ENCODE measurements at regions not wholly inside any gene's neighbourhood (a gene's known extent, or its start where the extent isn't known, plus 50 kb on each side); places are given as distances from the start of the nearest gene placed in this dataset.

- CTCF ChIA-PET: no interaction called here
- H3K4me1 Mint-ChIP-seq (ENCODE audit: low read depth): no peaks in the 10 kb centered on the region
- ATAC-seq (no peak), DNase-seq (no peak)
- POLR2A ChIA-PET: no interaction called here
- H3K27me3 Mint-ChIP-seq (ENCODE audit: low read depth): no peaks in the 10 kb centered on the region
- H3K36me3 Mint-ChIP-seq (ENCODE audit: low read depth): no peaks in the 10 kb centered on the region
- no peak overlapping the region for H3K4me3 Mint-ChIP-seq
- H3K9me3 Mint-ChIP-seq (ENCODE audit: insufficient read depth): peaks cover 4% of the 10 kb centered on the region
- H3K27ac Mint-ChIP-seq: no peak overlapping the region
Measured at GRCh38 chr18:43994381-43994780, 686.3 kb upstream of the SETBP1 start.

GRCh38 chr18:44013871-44014270, 666.8 kb upstream of the SETBP1 start:
- Mint-ChIP-seq H3K27ac (no peak overlapping the region), H3K9me3 (ENCODE audit: insufficient read depth) (no peaks in the 10 kb centered on the region), H3K27me3 (ENCODE audit: low read depth) (no peaks in the 10 kb centered on the region), H3K4me3 (no peak overlapping the region), H3K4me1 (ENCODE audit: low read depth) (no peaks in the 10 kb centered on the region), H3K36me3 (ENCODE audit: low read depth) (no peaks in the 10 kb centered on the region)
- ATAC-seq (no peak), DNase-seq (no peak)
- CTCF ChIA-PET: no interaction called here
- POLR2A ChIA-PET: no interaction called here

GRCh38 chr18:44025421-44025820, 655.3 kb upstream of the SETBP1 start:
- no peak overlapping the region for H3K27ac Mint-ChIP-seq
- ATAC-seq: no peak
- DNase-seq: no peak

GRCh38 chr18:44028109-44028508, 652.6 kb upstream of the SETBP1 start:
- Mint-ChIP-seq H3K4me3 (no peak overlapping the region), H3K27me3 (ENCODE audit: low read depth) (no peaks in the 10 kb centered on the region), H3K9me3 (ENCODE audit: insufficient read depth) (peaks cover 4% of the 10 kb centered on the region), H3K27ac (no peak overlapping the region), H3K36me3 (ENCODE audit: low read depth) (no peaks in the 10 kb centered on the region), H3K4me1 (ENCODE audit: low read depth) (no peaks in the 10 kb centered on the region)
- ChIA-PET POLR2A (no interaction called here), CTCF (no interaction called here)
- DNase-seq: no peak
- ATAC-seq: no peak

More at GRCh38 chr18:44025421-44025820, 655.3 kb upstream of the SETBP1 start:
- no peak overlapping the region for H3K4me3 Mint-ChIP-seq
- H3K9me3 Mint-ChIP-seq (ENCODE audit: insufficient read depth): peaks cover 4% of the 10 kb centered on the region
- no peaks in the 10 kb centered on the region for H3K4me1 Mint-ChIP-seq (ENCODE audit: low read depth)
- POLR2A ChIA-PET: no interaction called here
- CTCF ChIA-PET: no interaction called here
- no peaks in the 10 kb centered on the region for H3K36me3 Mint-ChIP-seq (ENCODE audit: low read depth)
- H3K27me3 Mint-ChIP-seq (ENCODE audit: low read depth): no peaks in the 10 kb centered on the region

- H3K36me3 Mint-ChIP-seq (ENCODE audit: low read depth): no peaks in the 10 kb centered on the region
- CTCF ChIA-PET: no interaction called here
- H3K27ac Mint-ChIP-seq: no peak overlapping the region
- POLR2A ChIA-PET: no interaction called here
- no peak overlapping the region for H3K4me3 Mint-ChIP-seq
- no peaks in the 10 kb centered on the region for H3K9me3 Mint-ChIP-seq (ENCODE audit: insufficient read depth)
- no peak for DNase-seq
- H3K4me1 Mint-ChIP-seq (ENCODE audit: low read depth): no peaks in the 10 kb centered on the region
- H3K27me3 Mint-ChIP-seq (ENCODE audit: low read depth): no peaks in the 10 kb centered on the region
- no peak for ATAC-seq
Measured at GRCh38 chr18:44031063-44031462, 649.6 kb upstream of the SETBP1 start.

- ChIA-PET CTCF (no interaction called here), POLR2A (no interaction called here)
- Mint-ChIP-seq H3K4me1 (ENCODE audit: low read depth) (no peaks in the 10 kb centered on the region), H3K27me3 (ENCODE audit: low read depth) (no peaks in the 10 kb centered on the region), H3K4me3 (no peak overlapping the region), H3K36me3 (ENCODE audit: low read depth) (no peaks in the 10 kb centered on the region), H3K9me3 (ENCODE audit: insufficient read depth) (no peaks in the 10 kb centered on the region), H3K27ac (no peak overlapping the region)
- ATAC-seq (no peak), DNase-seq (no peak)
Measured at GRCh38 chr18:44033144-44033701, 647.5 kb upstream of the SETBP1 start.

- no peaks in the 10 kb centered on the region for H3K36me3 Mint-ChIP-seq (ENCODE audit: low read depth)
- ChIA-PET CTCF (no interaction called here), POLR2A (no interaction called here)
- DNase-seq (no peak), ATAC-seq (no peak)
- no peaks in the 10 kb centered on the region for H3K4me1 Mint-ChIP-seq (ENCODE audit: low read depth)
- H3K9me3 Mint-ChIP-seq (ENCODE audit: insufficient read depth): no peaks in the 10 kb centered on the region
- no peak overlapping the region for H3K27ac Mint-ChIP-seq
- no peaks in the 10 kb centered on the region for H3K27me3 Mint-ChIP-seq (ENCODE audit: low read depth)
- no peak overlapping the region for H3K4me3 Mint-ChIP-seq
Measured at GRCh38 chr18:44035554-44035953, 645.1 kb upstream of the SETBP1 start.

- no peaks in the 10 kb centered on the region for H3K9me3 Mint-ChIP-seq (ENCODE audit: insufficient read depth)
- H3K4me3 Mint-ChIP-seq: no peak overlapping the region
- DNase-seq: no peak
- CTCF ChIA-PET: no interaction called here
- H3K36me3 Mint-ChIP-seq (ENCODE audit: low read depth): no peaks in the 10 kb centered on the region
- no peak for ATAC-seq
- POLR2A ChIA-PET: no interaction called here
- no peaks in the 10 kb centered on the region for H3K27me3 Mint-ChIP-seq (ENCODE audit: low read depth)
- no peak overlapping the region for H3K27ac Mint-ChIP-seq
- H3K4me1 Mint-ChIP-seq (ENCODE audit: low read depth): no peaks in the 10 kb centered on the region
Measured at GRCh38 chr18:44036501-44036900, 644.2 kb upstream of the SETBP1 start.

GRCh38 chr18:44039216-44039615, 641.5 kb upstream of the SETBP1 start:
- Mint-ChIP-seq H3K36me3 (ENCODE audit: low read depth) (no peaks in the 10 kb centered on the region), H3K27ac (no peak overlapping the region), H3K27me3 (ENCODE audit: low read depth) (no peaks in the 10 kb centered on the region), H3K4me1 (ENCODE audit: low read depth) (no peaks in the 10 kb centered on the region), H3K4me3 (no peak overlapping the region), H3K9me3 (ENCODE audit: insufficient read depth) (no peaks in the 10 kb centered on the region)
- CTCF ChIA-PET: no interaction called here
- POLR2A ChIA-PET: no interaction called here
- ATAC-seq: no peak
- no peak for DNase-seq

- no peaks in the 10 kb centered on the region for H3K27me3 Mint-ChIP-seq (ENCODE audit: low read depth)
- CTCF ChIA-PET: no interaction called here
- H3K27ac Mint-ChIP-seq: no peak overlapping the region
- DNase-seq (no peak), ATAC-seq (no peak)
- POLR2A ChIA-PET: no interaction called here
- H3K9me3 Mint-ChIP-seq (ENCODE audit: insufficient read depth): no peaks in the 10 kb centered on the region
- no peak overlapping the region for H3K4me3 Mint-ChIP-seq
- no peaks in the 10 kb centered on the region for H3K4me1 Mint-ChIP-seq (ENCODE audit: low read depth)
- H3K36me3 Mint-ChIP-seq (ENCODE audit: low read depth): no peaks in the 10 kb centered on the region
Measured at GRCh38 chr18:44039826-44040225, 640.9 kb upstream of the SETBP1 start.

- no peak for DNase-seq
- Mint-ChIP-seq H3K36me3 (ENCODE audit: low read depth) (no peaks in the 10 kb centered on the region), H3K4me3 (no peak overlapping the region), H3K27me3 (ENCODE audit: low read depth) (no peaks in the 10 kb centered on the region), H3K27ac (no peak overlapping the region), H3K9me3 (ENCODE audit: insufficient read depth) (no peaks in the 10 kb centered on the region), H3K4me1 (ENCODE audit: low read depth) (no peaks in the 10 kb centered on the region)
- POLR2A ChIA-PET: no interaction called here
- no peak for ATAC-seq
- CTCF ChIA-PET: no interaction called here
Measured at GRCh38 chr18:44041553-44041952, 639.1 kb upstream of the SETBP1 start.

GRCh38 chr18:44041961-44042360, 638.7 kb upstream of the SETBP1 start:
- Mint-ChIP-seq H3K27ac (no peak overlapping the region), H3K9me3 (ENCODE audit: insufficient read depth) (no peaks in the 10 kb centered on the region), H3K4me3 (no peak overlapping the region), H3K36me3 (ENCODE audit: low read depth) (no peaks in the 10 kb centered on the region), H3K27me3 (ENCODE audit: low read depth) (no peaks in the 10 kb centered on the region), H3K4me1 (ENCODE audit: low read depth) (no peaks in the 10 kb centered on the region)
- POLR2A ChIA-PET: no interaction called here
- CTCF ChIA-PET: no interaction called here
- DNase-seq (no peak), ATAC-seq (no peak)

- DNase-seq: no peak
- ATAC-seq: no peak
- ChIA-PET CTCF (no interaction called here), POLR2A (no interaction called here)
- Mint-ChIP-seq H3K9me3 (ENCODE audit: insufficient read depth) (no peaks in the 10 kb centered on the region), H3K27me3 (ENCODE audit: low read depth) (no peaks in the 10 kb centered on the region), H3K4me3 (no peak overlapping the region), H3K36me3 (ENCODE audit: low read depth) (no peaks in the 10 kb centered on the region), H3K27ac (no peak overlapping the region), H3K4me1 (ENCODE audit: low read depth) (no peaks in the 10 kb centered on the region)
Measured at GRCh38 chr18:44046376-44046975, 634.2 kb upstream of the SETBP1 start.
